Suprapubic skin (tissue), 4 donors: ENCODE measurements at regions not wholly inside any gene's neighbourhood (a gene's known extent, or its start where the extent isn't known, plus 50 kb on each side); places are given as distances from the start of the nearest gene placed in this dataset.

Experiments used
- DNase-seq, 2 donors: peaks; one replicate each; pipeline ENCODE4 v3.0.0-alpha.2; 2019; ENCODE audit warnings: low spot score in 2 of 2
- H3K27ac ChIP-seq: fragments of 200-600 bp; sonication (generic); one replicate; pipeline ENCODE4 v1.5.1; 2019
- H3K27me3 ChIP-seq: fragments of 200-600 bp; sonication (generic); one replicate; pipeline ENCODE4 v1.5.1; 2019
- H3K36me3 ChIP-seq: fragments of 200-600 bp; sonication (generic); one replicate; pipeline ENCODE4 v1.5.1; 2019
- H3K4me1 ChIP-seq: fragments of 200-600 bp; sonication (generic); one replicate; pipeline ENCODE4 v1.5.1; 2019
- H3K4me3 ChIP-seq: fragments of 200-600 bp; sonication (generic); one replicate; pipeline ENCODE4 v1.5.1; 2019; ENCODE audit warnings: mild to moderate bottlenecking
- H3K9me3 ChIP-seq: fragments of 200-600 bp; sonication (generic); one replicate; pipeline ENCODE4 v1.5.1; 2019
- EP300 ChIP-seq: sonication (generic); formaldehyde crosslinking; IDR thresholded peaks from one replicate; pipeline ENCODE4 v1.6.1; 2017; ENCODE audit warnings: antibody characterized with exemption
- POLR2A ChIP-seq, 2 donors: fragments of 450-650 bp; IDR thresholded peaks; one replicate each; pipeline ENCODE4 v1.6.1; 2017; ENCODE audit warnings: antibody characterized with exemption in 2 of 2, mild to moderate bottlenecking in 2 of 2, moderate library complexity in 2 of 2
- POLR2AphosphoS5 ChIP-seq, 3 donors: sonication (generic); formaldehyde crosslinking; IDR thresholded peaks; one replicate each; pipeline ENCODE4 v1.6.1; 2017; ENCODE audit warnings: antibody characterized with exemption in 3 of 3
- WGBS: methylation state at CpG from one replicate; pipeline ENCODE4 v1.1.5; 2018; 5-methylcytosine and 5-hydroxymethylcytosine counted together
- TF ChIP-seq, protein P1 (sequence below), 2 donors: fragments of 200-600 bp in 1 of 2; fragments of 450-650 bp in 1 of 2; sonication (generic) in 1 of 2; IDR thresholded peaks; one replicate each; pipeline ENCODE4 v1.5.1; 2016 to 2019; ENCODE audit warnings: antibody characterized with exemption in 2 of 2, mild to moderate bottlenecking in 1 of 2, moderate library complexity in 1 of 2

DNA sequence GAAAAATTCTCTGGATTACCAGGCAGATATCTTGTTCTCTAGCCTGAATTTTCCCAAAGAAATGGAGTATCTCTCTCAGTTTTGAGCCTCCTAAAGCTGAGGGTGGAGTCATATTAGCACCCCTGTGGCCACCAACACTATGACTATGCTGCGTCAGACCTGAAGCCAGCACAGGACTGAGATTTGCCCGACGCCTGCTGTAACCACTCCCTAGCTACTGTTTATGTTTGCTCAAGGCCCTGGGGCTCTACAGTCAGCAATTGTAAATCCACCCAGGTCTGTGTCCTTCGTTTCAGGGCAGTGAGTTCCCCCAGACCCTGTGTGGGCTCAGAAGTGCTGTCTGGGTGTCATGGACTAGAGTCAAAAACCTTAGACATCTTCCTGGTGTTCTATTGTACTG lies 61.4 kb downstream of the ZXDA start:
- Histone ChIP-seq H3K4me1 (no peaks in the 10 kb centered on the region), H3K36me3 (no peaks in the 10 kb centered on the region), H3K9me3 (no peaks in the 10 kb centered on the region), H3K27me3 (no peaks in the 10 kb centered on the region), H3K27ac (no peak overlapping the region), H3K4me3 (no peak overlapping the region)
- 70% methylated on average over 4 of the region's 4 CpGs for WGBS
- TF ChIP-seq, protein P1, sequence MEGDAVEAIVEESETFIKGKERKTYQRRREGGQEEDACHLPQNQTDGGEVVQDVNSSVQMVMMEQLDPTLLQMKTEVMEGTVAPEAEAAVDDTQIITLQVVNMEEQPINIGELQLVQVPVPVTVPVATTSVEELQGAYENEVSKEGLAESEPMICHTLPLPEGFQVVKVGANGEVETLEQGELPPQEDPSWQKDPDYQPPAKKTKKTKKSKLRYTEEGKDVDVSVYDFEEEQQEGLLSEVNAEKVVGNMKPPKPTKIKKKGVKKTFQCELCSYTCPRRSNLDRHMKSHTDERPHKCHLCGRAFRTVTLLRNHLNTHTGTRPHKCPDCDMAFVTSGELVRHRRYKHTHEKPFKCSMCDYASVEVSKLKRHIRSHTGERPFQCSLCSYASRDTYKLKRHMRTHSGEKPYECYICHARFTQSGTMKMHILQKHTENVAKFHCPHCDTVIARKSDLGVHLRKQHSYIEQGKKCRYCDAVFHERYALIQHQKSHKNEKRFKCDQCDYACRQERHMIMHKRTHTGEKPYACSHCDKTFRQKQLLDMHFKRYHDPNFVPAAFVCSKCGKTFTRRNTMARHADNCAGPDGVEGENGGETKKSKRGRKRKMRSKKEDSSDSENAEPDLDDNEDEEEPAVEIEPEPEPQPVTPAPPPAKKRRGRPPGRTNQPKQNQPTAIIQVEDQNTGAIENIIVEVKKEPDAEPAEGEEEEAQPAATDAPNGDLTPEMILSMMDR (IDR thresholded peaks at IDR 0.05) = no peak
- no peak for TF ChIP-seq POLR2AphosphoS5 (IDR thresholded peaks at IDR 0.05)
- DNase-seq = no peak

DNA sequence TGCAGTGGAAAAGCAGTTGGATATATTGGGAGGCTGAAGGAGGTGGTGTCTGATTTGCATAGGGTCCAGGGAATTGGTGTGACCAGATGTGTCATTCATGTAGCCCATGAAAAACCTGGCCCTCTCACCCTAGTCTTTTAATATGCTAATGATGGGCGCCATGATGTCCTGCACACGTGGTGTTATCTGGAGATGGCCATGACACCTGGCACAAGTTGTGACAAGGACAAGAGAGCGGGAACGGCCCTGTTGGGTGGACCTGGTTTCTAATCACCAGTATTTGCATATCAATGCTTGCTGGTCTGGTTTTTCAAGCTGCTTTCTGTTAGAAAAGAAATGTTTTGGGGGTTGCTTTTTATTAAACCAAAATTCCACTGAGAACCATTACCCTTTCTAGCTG lies 87.4 kb downstream of the ZXDA start:
- Histone ChIP-seq H3K4me1 (no peaks in the 10 kb centered on the region), H3K27me3 (no peaks in the 10 kb centered on the region), H3K9me3 (no peaks in the 10 kb centered on the region), H3K36me3 (no peaks in the 10 kb centered on the region), H3K4me3 (no peak overlapping the region), H3K27ac (no peak overlapping the region)
- WGBS = 47% methylated on average over 4 of the region's 4 CpGs
- TF ChIP-seq EP300 (no peak), POLR2AphosphoS5 (IDR thresholded peaks at IDR 0.05) (no peak), POLR2A (IDR thresholded peaks at IDR 0.05) (no peak)
- TF ChIP-seq, protein P1 (IDR thresholded peaks at IDR 0.05) = no peak
- DNase-seq = no peak

DNA sequence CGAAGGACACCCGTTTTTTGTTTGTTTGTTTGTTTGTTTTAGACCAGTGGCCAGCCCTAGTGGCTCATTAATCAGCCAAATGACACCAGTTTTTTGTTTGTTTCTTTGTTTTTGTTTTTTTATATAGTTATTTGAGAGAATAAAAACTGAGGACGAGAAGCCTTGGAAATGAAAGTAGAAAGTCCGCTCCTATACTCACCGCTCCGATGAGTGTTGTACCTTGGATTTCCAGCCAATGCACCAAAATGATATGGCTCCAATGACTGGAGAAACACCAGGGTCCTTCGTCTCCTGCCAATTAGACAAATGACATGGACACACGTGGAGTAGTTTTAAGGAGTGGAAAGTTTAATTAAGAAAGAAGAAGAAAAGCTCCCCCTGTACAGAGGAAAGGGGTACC lies 87.9 kb downstream of the ZXDA start:
- WGBS = 57% methylated on average over 8 of the region's 8 CpGs

DNA sequence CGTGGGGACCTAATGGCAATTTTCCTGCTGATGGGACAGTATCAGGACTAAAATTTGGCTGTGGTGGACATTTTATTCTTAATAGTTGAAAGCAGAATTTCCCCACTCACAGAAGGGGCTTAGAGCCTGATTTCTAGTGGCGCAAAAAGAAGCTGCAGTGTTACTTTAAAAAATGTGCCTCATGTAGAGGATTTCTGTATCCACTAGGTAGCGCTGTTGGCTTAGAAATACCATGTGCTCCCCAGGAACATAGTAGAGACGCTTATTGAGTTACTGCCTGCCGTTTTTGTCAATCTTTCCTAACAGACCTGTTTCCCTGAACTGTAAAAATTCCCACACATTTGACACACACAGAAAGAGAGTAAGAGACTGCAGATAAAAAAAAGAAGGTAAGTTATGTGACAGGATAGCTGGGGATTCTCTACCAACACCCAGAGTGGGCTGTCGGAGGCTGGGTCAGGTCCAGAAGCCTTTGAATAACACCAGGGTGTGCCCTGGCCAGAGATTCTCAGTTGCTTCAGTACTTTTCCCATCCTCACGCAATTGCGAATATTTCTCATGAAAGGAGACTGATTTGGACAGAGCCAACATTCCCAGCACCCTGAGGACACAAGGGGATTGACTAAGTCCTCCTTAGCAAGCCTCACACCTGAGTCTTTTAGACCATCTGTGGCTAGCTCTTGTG lies 88.4 kb downstream of the ZXDA start:
- Histone ChIP-seq H3K36me3 (no peaks in the 10 kb centered on the region), H3K27ac (no peak overlapping the region), H3K27me3 (no peaks in the 10 kb centered on the region), H3K9me3 (no peaks in the 10 kb centered on the region), H3K4me3 (no peak overlapping the region), H3K4me1 (no peaks in the 10 kb centered on the region)
- 22% methylated on average over 8 of the region's 8 CpGs for WGBS
- no peak for DNase-seq
- no peak for TF ChIP-seq EP300
- TF ChIP-seq, protein P1 (IDR thresholded peaks at IDR 0.05) = peak; percentile 33 to 73

More for the DNA sequence above, 87.9 kb downstream of the ZXDA start:
- Histone ChIP-seq H3K27me3 (no peaks in the 10 kb centered on the region), H3K4me3 (no peak overlapping the region), H3K27ac (no peak overlapping the region), H3K9me3 (no peaks in the 10 kb centered on the region), H3K36me3 (no peaks in the 10 kb centered on the region), H3K4me1 (no peaks in the 10 kb centered on the region)
- TF ChIP-seq EP300 = no peak
- TF ChIP-seq, protein P1 (IDR thresholded peaks at IDR 0.05) = no peak
- TF ChIP-seq POLR2AphosphoS5 (IDR thresholded peaks at IDR 0.05) = no peak
- TF ChIP-seq POLR2A (IDR thresholded peaks at IDR 0.05) = no peak
- DNase-seq = no peak

DNA sequence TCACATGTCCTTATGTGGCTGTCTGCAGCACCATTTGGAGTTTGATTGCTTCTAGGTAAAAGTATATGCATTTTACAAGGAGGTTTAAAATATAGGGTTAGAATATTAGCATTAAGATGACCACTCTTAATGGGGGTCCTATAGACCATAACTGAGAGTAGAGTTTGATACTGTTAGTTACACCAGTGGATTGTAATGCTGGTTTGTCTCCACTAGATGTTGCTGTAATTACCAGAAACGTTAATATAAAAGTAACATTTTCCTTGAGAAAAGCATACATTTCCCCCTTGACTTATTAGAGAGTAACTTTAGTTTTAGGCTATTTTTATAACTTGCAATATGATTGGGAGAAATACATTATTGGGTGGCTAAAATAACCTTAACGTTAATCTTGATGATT lies 93.0 kb downstream of the ZXDA start:
- TF ChIP-seq, protein P1 (IDR thresholded peaks at IDR 0.05) = no peak
- no peak for TF ChIP-seq POLR2AphosphoS5 (IDR thresholded peaks at IDR 0.05)
- TF ChIP-seq EP300 = no peak
- TF ChIP-seq POLR2A (IDR thresholded peaks at IDR 0.05) = no peak
- Histone ChIP-seq H3K4me1 (no peaks in the 10 kb centered on the region), H3K36me3 (no peaks in the 10 kb centered on the region), H3K4me3 (no peak overlapping the region), H3K9me3 (no peaks in the 10 kb centered on the region), H3K27ac (no peak overlapping the region), H3K27me3 (no peaks in the 10 kb centered on the region)
- no peak for DNase-seq
- 10% methylated on average over 2 of the region's 2 CpGs for WGBS
